ENCODE measurements at regions not wholly inside any gene's neighbourhood (a gene's known extent, or its start where the extent isn't known, plus 50 kb on each side); places are given as distances from the start of the nearest gene placed in this dataset.

DNA sequence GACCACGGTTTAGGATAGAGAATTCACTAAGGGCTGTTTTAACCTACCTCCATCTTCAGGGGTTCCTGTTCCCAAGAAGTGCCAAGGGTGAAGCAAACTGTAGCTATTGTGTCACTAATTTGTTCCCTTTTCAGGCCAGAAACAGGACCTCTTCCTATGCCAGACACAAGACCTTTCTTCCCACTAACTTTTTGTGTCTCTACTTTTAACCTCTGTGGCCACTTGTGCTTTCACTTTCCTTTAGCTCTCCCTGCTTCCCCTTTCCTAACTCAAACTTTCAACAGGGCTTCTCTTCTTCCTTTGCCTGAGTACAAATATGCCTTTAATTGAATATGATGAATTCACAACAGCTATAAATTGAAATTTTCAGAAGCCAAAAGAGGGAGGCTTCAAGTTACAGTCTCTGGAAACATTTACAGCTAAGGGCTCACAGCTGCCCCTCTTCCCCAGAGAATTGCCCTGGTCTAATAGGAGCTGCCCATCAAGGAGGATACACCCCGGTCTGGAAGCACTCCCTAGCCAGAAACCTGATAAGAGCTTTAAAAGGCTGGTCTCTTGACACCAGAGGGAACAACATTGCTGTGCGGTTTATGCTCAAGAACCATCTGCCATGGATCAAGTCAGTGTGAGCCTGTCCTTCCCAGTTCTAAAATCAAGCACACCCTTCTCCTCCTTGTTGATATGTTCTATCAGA lies 61.7 kb upstream of the PLS3 start:
- TF ChIP-seq, protein P1, sequence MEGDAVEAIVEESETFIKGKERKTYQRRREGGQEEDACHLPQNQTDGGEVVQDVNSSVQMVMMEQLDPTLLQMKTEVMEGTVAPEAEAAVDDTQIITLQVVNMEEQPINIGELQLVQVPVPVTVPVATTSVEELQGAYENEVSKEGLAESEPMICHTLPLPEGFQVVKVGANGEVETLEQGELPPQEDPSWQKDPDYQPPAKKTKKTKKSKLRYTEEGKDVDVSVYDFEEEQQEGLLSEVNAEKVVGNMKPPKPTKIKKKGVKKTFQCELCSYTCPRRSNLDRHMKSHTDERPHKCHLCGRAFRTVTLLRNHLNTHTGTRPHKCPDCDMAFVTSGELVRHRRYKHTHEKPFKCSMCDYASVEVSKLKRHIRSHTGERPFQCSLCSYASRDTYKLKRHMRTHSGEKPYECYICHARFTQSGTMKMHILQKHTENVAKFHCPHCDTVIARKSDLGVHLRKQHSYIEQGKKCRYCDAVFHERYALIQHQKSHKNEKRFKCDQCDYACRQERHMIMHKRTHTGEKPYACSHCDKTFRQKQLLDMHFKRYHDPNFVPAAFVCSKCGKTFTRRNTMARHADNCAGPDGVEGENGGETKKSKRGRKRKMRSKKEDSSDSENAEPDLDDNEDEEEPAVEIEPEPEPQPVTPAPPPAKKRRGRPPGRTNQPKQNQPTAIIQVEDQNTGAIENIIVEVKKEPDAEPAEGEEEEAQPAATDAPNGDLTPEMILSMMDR (conservative IDR thresholded peaks at IDR 0.05 in 1 of 2, IDR thresholded peaks at IDR 0.05 in 1 of 2; ENCODE audit: low read depth in 1 of 2, low read length in 2 of 2): no peak
- no peak for TF ChIP-seq EZH2 (IDR thresholded peaks at IDR 0.05; ENCODE audit: low read length, missing control alignments)
